ENCODE measurements at regions not wholly inside any gene's neighbourhood (a gene's known extent, or its start where the extent isn't known, plus 50 kb on each side); places are given as distances from the start of the nearest gene placed in this dataset.

DNA sequence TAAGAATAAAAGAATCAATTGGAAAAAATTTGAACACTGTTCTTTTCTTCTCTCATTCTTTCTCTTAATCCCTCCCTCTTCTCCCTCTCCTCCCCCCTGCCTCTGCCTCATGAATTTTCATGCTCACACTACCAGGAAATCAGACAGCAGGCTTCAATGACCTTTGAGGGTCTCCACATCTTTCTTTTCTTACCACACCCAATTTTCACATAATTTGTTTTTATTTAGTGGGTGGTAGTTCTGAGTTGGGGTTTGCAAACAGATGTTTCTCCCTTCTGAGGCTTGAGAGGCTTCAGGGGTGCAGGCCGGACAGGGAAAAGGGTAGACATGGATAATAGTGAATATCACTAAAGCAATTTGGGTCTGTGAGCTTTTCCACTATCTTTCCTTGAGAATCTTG, 95.5 kb downstream of the SPATA19 start:
- Histone ChIP-seq H3K79me2 (ENCODE audit: control insufficient read depth, insufficient read depth, low read length) (no peaks in the 10 kb centered on the region), H4K20me1 (replicated peaks; ENCODE audit: control insufficient read depth, insufficient read depth, low read length) (no peaks in the 10 kb centered on the region), H3K27me3 (ENCODE audit: control insufficient read depth in 2 of 2, insufficient read depth in 2 of 2, low read length in 2 of 2) (no peaks in the 10 kb centered on the region), H3K36me3 (ENCODE audit: control insufficient read depth, insufficient read depth, low read length) (no peaks in the 10 kb centered on the region), H2AFZ (ENCODE audit: low read depth, low read length) (no peak overlapping the region), H3K4me3 (no peak overlapping the region), H3K4me1 (replicated peaks in 1 of 2; ENCODE audit: control insufficient read depth in 2 of 2, insufficient read depth in 2 of 2, low read length in 2 of 2) (no peaks in the 10 kb centered on the region), H3K9ac (ENCODE audit: insufficient read depth in 1 of 2, low read depth in 2 of 2, low read length in 2 of 2) (no peak overlapping the region), H3K4me2 (ENCODE audit: insufficient read depth, low read length) (no peak overlapping the region), H3K9me1 (ENCODE audit: control insufficient read depth, insufficient read depth, low read length) (no peaks in the 10 kb centered on the region), H3K9me3 (replicated peaks; ENCODE audit: control insufficient read depth, insufficient read depth, low read depth, low read length) (no peaks in the 10 kb centered on the region), H3K27ac (ENCODE audit: extremely low read depth, low read depth, low read length) (no peak overlapping the region)
- ChIA-PET CTCF (ENCODE audit: low intra/inter-chr PET ratio) (no interaction called here), POLR2A (no interaction called here)
- no TSS peak for BruUV-seq (replicated peaks)
- TF ChIP-seq HDAC2 (IDR thresholded peaks at IDR 0.05): no peak
- TF ChIP-seq ZNF239 (CRISPR knock-in tag; IDR thresholded peaks at IDR 0.05): no peak
- TF ChIP-seq, protein P1, sequence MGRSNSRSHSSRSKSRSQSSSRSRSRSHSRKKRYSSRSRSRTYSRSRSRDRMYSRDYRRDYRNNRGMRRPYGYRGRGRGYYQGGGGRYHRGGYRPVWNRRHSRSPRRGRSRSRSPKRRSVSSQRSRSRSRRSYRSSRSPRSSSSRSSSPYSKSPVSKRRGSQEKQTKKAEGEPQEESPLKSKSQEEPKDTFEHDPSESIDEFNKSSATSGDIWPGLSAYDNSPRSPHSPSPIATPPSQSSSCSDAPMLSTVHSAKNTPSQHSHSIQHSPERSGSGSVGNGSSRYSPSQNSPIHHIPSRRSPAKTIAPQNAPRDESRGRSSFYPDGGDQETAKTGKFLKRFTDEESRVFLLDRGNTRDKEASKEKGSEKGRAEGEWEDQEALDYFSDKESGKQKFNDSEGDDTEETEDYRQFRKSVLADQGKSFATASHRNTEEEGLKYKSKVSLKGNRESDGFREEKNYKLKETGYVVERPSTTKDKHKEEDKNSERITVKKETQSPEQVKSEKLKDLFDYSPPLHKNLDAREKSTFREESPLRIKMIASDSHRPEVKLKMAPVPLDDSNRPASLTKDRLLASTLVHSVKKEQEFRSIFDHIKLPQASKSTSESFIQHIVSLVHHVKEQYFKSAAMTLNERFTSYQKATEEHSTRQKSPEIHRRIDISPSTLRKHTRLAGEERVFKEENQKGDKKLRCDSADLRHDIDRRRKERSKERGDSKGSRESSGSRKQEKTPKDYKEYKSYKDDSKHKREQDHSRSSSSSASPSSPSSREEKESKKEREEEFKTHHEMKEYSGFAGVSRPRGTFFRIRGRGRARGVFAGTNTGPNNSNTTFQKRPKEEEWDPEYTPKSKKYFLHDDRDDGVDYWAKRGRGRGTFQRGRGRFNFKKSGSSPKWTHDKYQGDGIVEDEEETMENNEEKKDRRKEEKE (IDR thresholded peaks at IDR 0.05; ENCODE audit: borderline replicate concordance in 1 of 2, control insufficient read depth in 1 of 2, low read depth in 2 of 2, low read length in 1 of 2): no peak
- no peak for TF ChIP-seq ZNF398 (CRISPR knock-in tag; IDR thresholded peaks at IDR 0.05)
- TF ChIP-seq CCNT2 (IDR thresholded peaks at IDR 0.05; ENCODE audit: borderline replicate concordance, extremely low read depth, insufficient read length, low read depth, low read length): no peak
- TF ChIP-seq SAP30 (IDR thresholded peaks at IDR 0.05; ENCODE audit: borderline replicate concordance, insufficient read depth, low read depth, low read length, poor library complexity, severe bottlenecking): no peak
- no peak for TF ChIP-seq IFI16 (CRISPR knock-in tag; IDR thresholded peaks at IDR 0.05)
- no peak for TF ChIP-seq POLR2G (IDR thresholded peaks at IDR 0.05; ENCODE audit: low read depth, low read length)
- TF ChIP-seq POLR2AphosphoS5 (IDR thresholded peaks at IDR 0.05; ENCODE audit: control insufficient read depth, insufficient read depth, low read depth, low read length): no peak
- no peak for TF ChIP-seq BRCA1 (IDR thresholded peaks at IDR 0.05)
- no peak for TF ChIP-seq BRCA1 (CRISPR knock-in tag; IDR thresholded peaks at IDR 0.05)
- TF ChIP-seq ZNF134 (CRISPR knock-in tag; conservative IDR thresholded peaks at IDR 0.05): no peak
- TF ChIP-seq ZNF717 (CRISPR knock-in tag; IDR thresholded peaks at IDR 0.05): no peak
- TF ChIP-seq GTF2A2 (tag; IDR thresholded peaks at IDR 0.05): no peak
- no peak for TF ChIP-seq MED1 (CRISPR knock-in tag; IDR thresholded peaks at IDR 0.05; ENCODE audit: borderline replicate concordance)
- no peak for TF ChIP-seq ZNF263 (CRISPR knock-in tag; IDR thresholded peaks at IDR 0.05; ENCODE audit: borderline replicate concordance)
- no peak for TF ChIP-seq STAT5B (CRISPR knock-in tag; IDR thresholded peaks at IDR 0.05)
- no peak for TF ChIP-seq CREB1 (IDR thresholded peaks at IDR 0.05)
- no peak for TF ChIP-seq CREB1 (CRISPR knock-in tag; IDR thresholded peaks at IDR 0.05)
- TF ChIP-seq CREM (IDR thresholded peaks at IDR 0.05; ENCODE audit: low read depth): no peak
- ATAC-seq: no peak
- intact Hi-C loops (cut with micrococcal nuclease): no loop called here
- no peak for DNase-seq (ENCODE audit: extremely low read depth in 1 of 4, low spot score in 3 of 4)
- 0% methylated on average over 1 of the region's 1 CpG for whole genome bisulfite sequencing (ENCODE audit: insufficient coverage, low coverage, missing lambda C conversion rate)
- no peak for FAIRE-seq
- in situ Hi-C loops (cut with MboI): no loop called here
